ENCODE measurements at regions not wholly inside any gene's neighbourhood (a gene's known extent, or its start where the extent isn't known, plus 50 kb on each side); places are given as distances from the start of the nearest gene placed in this dataset.

- TF ChIP-seq CTCF (IDR thresholded peaks at IDR 0.05) (no peak), EP300 (IDR thresholded peaks at IDR 0.05) (no peak), POLR2A (IDR thresholded peaks at IDR 0.05) (no peak), POLR2AphosphoS5 (IDR thresholded peaks at IDR 0.05) (no peak)
These were observed 379.6 kb upstream of the ATP11B start for GRCh38 chr3:182413682-182414081.

All from suprapubic skin (tissue), 4 donors.